ENCODE measurements at regions not wholly inside any gene's neighbourhood (a gene's known extent, or its start where the extent isn't known, plus 50 kb on each side); places are given as distances from the start of the nearest gene placed in this dataset.
A peak's percentile ranks its signal among the peaks of the same experiment; 100 is the strongest.

- TF ChIP-seq CGGBP1 (CRISPR knock-in tag; IDR thresholded peaks at IDR 0.05) = no peak
Observed at GRCh38 chr20:63119121-63119962, 96.6 kb downstream of the YTHDF1 start (continued).

- no peaks in the 10 kb centered on the region; a peak in 1 of 5 replicates for H3K4me1 ChIP-seq (replicated peaks in 1 of 2; ENCODE audit: control insufficient read depth in 2 of 2, insufficient read depth in 2 of 2, low read length in 2 of 2)
- ATAC-seq = no peak
- WGBS (ENCODE audit: insufficient coverage, low coverage, missing lambda C conversion rate) = 2% methylated on average over 36 of the region's 38 CpGs
- H3K4me2 ChIP-seq (ENCODE audit: insufficient read depth, low read length) = no peak overlapping the region
- no peak overlapping the region for H3K27ac ChIP-seq (ENCODE audit: extremely low read depth, low read depth, low read length)
- no peaks in the 10 kb centered on the region for H3K36me3 ChIP-seq (ENCODE audit: control insufficient read depth, insufficient read depth, low read length)
- no peaks in the 10 kb centered on the region for H3K9me3 ChIP-seq (replicated peaks; ENCODE audit: control insufficient read depth, insufficient read depth, low read depth, low read length)
- DNase-seq (ENCODE audit: extremely low read depth in 1 of 4, low spot score in 3 of 4) = no peak
- no peaks in the 10 kb centered on the region for H3K79me2 ChIP-seq (ENCODE audit: control insufficient read depth, insufficient read depth, low read length)
- no peak overlapping the region for H3K9ac ChIP-seq (ENCODE audit: insufficient read depth in 1 of 2, low read depth in 2 of 2, low read length in 2 of 2)
- in situ Hi-C loops (cut with MboI) = no loop called here
- TF ChIP-seq SMAD4 (CRISPR knock-in tag; conservative IDR thresholded peaks at IDR 0.05) = no peak
- 0 out of 6 replicates have a peak, but pooled peaks of 1 of the 3 experiments have one; percentile 4 for TF ChIP-seq CTCF (IDR thresholded peaks at IDR 0.05 in 2 of 3, conservative IDR thresholded peaks at IDR 0.05 in 1 of 3; ENCODE audit: insufficient read depth in 2 of 3, low read depth in 1 of 3, low read length in 3 of 3)
- no peak for TF ChIP-seq ZBTB43 (CRISPR knock-in tag; IDR thresholded peaks at IDR 0.05)
- POLR2A ChIA-PET = no interaction called here
- no peak overlapping the region for H2AFZ ChIP-seq (ENCODE audit: low read depth, low read length)
- no peak overlapping the region for H3K4me3 ChIP-seq
- H3K27me3 ChIP-seq (ENCODE audit: control insufficient read depth in 2 of 2, insufficient read depth in 2 of 2, low read length in 2 of 2) = peaks cover 3 to 90% of the 10 kb centered on the region in 2 experiments; a peak in 4 of 5 replicates
- no peak for FAIRE-seq
- BruUV-seq (replicated peaks) = no TSS peak
- no peaks in the 10 kb centered on the region; the same call in 1 of the 2 replicates for H4K20me1 ChIP-seq (replicated peaks; ENCODE audit: control insufficient read depth, insufficient read depth, low read length)
- CTCF ChIA-PET (ENCODE audit: low intra/inter-chr PET ratio) = no interaction called here
- peaks cover 3% of the 10 kb centered on the region for H3K9me1 ChIP-seq (ENCODE audit: control insufficient read depth, insufficient read depth, low read length)
- intact Hi-C loops (cut with micrococcal nuclease) = no loop called here
Observed at GRCh38 chr20:63118303-63119120, 97.4 kb downstream of the YTHDF1 start.

Measured in K562 (cell line).